ENCODE measurements at regions not wholly inside any gene's neighbourhood (a gene's known extent, or its start where the extent isn't known, plus 50 kb on each side); places are given as distances from the start of the nearest gene placed in this dataset.

DNA sequence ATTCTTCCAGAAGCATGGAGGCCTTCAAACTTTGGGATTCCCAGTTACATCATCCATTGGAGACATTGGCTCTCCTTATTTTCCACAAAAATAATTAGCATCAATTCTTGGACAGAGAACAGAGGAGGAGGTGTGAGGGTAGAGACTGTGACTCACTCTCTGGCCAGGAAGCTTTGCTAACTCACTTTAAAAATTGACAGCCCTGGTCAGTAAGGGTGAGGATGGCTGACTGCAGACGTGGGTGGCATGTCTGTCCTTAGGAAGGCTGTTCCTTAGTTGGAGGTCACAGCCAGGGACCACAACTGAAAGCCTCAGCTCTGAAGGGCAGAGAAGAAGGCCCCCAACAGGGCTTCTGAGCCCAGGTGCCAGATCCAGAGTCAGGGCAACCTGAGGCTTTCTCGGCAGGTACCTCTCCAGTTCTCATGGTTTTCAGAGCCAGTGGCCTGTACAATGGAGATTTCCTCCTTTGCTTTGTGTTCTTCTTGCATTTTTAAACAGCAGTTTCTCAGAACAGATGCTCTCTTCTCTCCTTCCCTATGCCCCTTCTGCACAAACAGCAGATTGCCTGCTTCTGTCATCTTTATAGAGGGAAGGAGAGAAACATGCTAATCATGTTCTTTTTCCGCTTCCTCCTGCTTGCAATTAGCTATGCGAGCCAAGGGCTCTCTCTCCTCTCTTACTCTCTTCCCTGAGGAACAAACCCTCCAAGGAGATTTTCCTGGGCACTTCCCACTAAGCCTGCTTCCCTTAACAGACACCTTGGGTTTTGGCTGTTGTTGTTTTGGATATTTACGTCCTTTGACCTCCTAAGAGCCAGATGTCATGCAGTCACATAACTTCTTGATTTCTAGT, 92.5 kb upstream of the ZNF366 start:
- DNase-seq (ENCODE audit: insufficient read length, low spot score) (no peak), FAIRE-seq (no peak)
- TF ChIP-seq, protein P1, sequence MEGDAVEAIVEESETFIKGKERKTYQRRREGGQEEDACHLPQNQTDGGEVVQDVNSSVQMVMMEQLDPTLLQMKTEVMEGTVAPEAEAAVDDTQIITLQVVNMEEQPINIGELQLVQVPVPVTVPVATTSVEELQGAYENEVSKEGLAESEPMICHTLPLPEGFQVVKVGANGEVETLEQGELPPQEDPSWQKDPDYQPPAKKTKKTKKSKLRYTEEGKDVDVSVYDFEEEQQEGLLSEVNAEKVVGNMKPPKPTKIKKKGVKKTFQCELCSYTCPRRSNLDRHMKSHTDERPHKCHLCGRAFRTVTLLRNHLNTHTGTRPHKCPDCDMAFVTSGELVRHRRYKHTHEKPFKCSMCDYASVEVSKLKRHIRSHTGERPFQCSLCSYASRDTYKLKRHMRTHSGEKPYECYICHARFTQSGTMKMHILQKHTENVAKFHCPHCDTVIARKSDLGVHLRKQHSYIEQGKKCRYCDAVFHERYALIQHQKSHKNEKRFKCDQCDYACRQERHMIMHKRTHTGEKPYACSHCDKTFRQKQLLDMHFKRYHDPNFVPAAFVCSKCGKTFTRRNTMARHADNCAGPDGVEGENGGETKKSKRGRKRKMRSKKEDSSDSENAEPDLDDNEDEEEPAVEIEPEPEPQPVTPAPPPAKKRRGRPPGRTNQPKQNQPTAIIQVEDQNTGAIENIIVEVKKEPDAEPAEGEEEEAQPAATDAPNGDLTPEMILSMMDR (IDR thresholded peaks at IDR 0.05; ENCODE audit: insufficient read depth, missing control alignments) = no peak

DNA sequence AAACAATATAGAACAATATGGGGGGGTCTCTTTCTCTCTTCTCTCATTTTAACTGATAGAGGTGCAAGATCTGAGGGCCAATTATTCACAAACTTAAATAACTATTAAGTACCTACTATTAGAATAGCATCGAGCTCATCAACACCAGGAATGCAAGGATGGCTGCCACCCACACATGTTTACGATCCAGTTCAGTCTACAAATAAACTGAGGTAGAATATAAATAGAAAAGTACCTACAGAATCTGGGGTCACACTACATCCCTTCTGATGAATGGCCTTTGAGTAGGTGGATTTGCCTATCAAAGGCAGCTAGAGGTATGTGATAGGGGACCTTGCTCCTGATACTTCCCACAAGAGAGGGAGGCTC, 91.8 kb upstream of the ZNF366 start:
- FAIRE-seq = no peak
- no peak for DNase-seq (ENCODE audit: insufficient read length, low spot score)
- TF ChIP-seq, protein P1 (IDR thresholded peaks at IDR 0.05; ENCODE audit: insufficient read depth, missing control alignments) = no peak

DNA sequence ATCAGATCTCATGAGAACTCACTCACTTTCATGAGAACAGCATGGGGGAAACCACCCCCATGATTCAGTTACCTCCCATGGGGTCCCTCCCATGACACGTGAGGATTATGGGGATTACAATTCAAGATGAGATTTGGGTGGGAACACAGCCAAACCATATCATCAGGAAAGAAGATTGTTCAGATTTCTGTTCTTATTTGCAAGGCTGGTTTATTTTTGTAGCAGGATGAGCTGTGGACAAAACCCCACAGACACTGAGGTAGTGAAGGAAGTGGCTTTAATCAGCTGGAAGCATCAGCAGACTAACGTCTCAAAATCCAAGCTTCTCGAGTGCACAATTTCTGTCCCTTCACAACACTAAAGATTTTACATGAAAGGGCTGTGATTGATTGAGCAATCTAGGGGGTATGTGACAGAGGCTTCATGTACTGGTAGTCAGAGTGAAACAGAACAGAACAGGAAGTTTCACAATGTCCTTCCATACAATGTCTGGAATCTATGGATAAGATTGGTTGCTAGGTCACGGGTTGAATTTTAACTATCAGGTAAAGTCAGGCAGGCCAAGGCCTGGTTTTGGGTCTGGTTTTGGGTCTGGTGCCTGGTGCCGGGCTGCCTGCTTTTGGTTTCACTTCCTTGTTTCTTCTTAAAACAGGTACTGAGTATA, 91.3 kb upstream of the ZNF366 start:
- FAIRE-seq (no peak), DNase-seq (ENCODE audit: insufficient read length, low spot score) (no peak)
- TF ChIP-seq, protein P1 (IDR thresholded peaks at IDR 0.05; ENCODE audit: insufficient read depth, missing control alignments) = no peak

DNA sequence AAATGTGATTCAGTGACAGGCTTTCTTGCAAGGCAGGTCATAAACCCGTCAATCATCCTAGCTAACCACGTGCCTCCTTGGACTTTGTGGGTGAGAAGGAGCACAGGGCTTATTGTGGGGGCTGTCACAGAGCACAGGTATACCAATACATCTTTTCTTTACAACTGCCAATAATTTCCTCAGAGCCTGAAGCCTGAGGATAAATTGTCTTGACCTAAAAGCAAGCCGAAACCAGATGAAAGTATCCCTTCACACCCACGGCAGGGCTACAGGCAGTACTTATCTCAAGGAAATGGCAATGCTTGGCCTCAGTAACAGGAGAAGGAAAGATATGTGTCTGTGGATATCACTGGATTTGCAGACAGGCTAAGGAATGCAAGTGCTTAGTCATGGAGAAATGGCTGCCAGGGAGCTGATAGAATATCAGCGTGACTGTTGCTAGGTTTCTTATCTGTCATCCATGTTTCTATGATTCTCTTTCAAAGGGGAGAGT, 90.3 kb upstream of the ZNF366 start:
- DNase-seq (ENCODE audit: insufficient read length, low spot score) (no peak), FAIRE-seq (no peak)
- TF ChIP-seq, protein P1 (IDR thresholded peaks at IDR 0.05; ENCODE audit: insufficient read depth, missing control alignments) = no peak

DNA sequence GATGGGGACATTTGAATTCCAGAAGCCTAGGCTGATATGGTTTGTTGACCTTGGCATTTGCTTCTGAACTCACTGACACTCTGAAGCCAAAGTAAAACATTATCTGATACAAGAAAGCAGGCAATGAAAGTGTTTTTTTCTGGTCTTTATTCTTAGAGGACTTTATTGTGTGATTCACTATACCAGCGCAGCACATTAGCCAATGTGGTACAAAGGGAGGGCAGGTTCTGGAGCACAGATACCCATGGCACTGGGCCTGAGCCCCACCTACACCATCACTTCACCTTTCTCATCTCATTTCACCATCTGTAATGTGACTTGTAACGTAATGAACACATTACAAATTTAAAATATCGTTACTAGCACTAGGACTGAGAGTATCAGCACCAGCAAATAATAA, 89.7 kb upstream of the ZNF366 start:
- FAIRE-seq (no peak), DNase-seq (ENCODE audit: insufficient read length, low spot score) (no peak)
- TF ChIP-seq, protein P1 (IDR thresholded peaks at IDR 0.05; ENCODE audit: insufficient read depth, missing control alignments) = no peak

- DNase-seq (ENCODE audit: insufficient read length, low spot score) (no peak), FAIRE-seq (no peak)
- TF ChIP-seq, protein P1 (IDR thresholded peaks at IDR 0.05; ENCODE audit: insufficient read depth, missing control alignments) = no peak
These were observed 81.4 kb upstream of the ZNF366 start for GRCh38 chr5:72588640-72589039.
